ENCODE measurements at regions not wholly inside any gene's neighbourhood (a gene's known extent, or its start where the extent isn't known, plus 50 kb on each side); places are given as distances from the start of the nearest gene placed in this dataset.

DNA sequence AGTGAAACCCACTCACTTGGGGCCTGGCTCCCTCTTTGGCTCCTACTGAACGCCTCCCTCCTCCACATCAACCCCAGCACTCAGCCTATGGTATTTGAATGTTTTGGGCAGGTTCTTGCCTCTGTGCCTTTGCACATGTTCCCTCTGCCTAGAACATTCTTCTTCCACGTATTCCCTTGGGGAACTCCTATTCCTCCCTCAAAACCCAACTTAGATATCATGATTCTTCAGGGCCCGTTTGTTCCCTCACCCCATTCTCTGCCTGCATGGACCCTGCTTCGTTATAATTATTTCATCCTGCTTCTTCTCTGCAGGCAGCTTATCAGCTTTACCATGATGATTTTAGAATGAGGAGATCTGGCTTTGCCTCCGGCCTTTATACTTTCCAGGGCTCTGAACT lies 215.0 kb upstream of the IER5L start:
- TF ChIP-seq POLR2AphosphoS5 (IDR thresholded peaks at IDR 0.05; ENCODE audit: low read depth), result no peak
- TF ChIP-seq, protein P1, sequence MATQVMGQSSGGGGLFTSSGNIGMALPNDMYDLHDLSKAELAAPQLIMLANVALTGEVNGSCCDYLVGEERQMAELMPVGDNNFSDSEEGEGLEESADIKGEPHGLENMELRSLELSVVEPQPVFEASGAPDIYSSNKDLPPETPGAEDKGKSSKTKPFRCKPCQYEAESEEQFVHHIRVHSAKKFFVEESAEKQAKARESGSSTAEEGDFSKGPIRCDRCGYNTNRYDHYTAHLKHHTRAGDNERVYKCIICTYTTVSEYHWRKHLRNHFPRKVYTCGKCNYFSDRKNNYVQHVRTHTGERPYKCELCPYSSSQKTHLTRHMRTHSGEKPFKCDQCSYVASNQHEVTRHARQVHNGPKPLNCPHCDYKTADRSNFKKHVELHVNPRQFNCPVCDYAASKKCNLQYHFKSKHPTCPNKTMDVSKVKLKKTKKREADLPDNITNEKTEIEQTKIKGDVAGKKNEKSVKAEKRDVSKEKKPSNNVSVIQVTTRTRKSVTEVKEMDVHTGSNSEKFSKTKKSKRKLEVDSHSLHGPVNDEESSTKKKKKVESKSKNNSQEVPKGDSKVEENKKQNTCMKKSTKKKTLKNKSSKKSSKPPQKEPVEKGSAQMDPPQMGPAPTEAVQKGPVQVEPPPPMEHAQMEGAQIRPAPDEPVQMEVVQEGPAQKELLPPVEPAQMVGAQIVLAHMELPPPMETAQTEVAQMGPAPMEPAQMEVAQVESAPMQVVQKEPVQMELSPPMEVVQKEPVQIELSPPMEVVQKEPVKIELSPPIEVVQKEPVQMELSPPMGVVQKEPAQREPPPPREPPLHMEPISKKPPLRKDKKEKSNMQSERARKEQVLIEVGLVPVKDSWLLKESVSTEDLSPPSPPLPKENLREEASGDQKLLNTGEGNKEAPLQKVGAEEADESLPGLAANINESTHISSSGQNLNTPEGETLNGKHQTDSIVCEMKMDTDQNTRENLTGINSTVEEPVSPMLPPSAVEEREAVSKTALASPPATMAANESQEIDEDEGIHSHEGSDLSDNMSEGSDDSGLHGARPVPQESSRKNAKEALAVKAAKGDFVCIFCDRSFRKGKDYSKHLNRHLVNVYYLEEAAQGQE (IDR thresholded peaks at IDR 0.05; ENCODE audit: insufficient replicate concordance, low read depth), result no peak

Data from HL-60 (cell line).